PC-9 (cell line): ENCODE measurements at regions not wholly inside any gene's neighbourhood (a gene's known extent, or its start where the extent isn't known, plus 50 kb on each side); places are given as distances from the start of the nearest gene placed in this dataset.
"Not testable (repeated sequence)": the region's sequence is repeated elsewhere in the genome, so short reads cannot be mapped to it uniquely, and the experiment has no call there.

Experiments used
- BruUV-seq: library from RNA; stranded (reverse); fragments of 400-500 nt; replicated peaks from 2 replicates; lab custom pipeline; 2021; lab: Mats Ljungman, UMichigan
- CTCF ChIA-PET: fragments of 300-600 bp; sonication (Branson Sonifier 250); formaldehyde crosslinking; loops from one replicate; lab custom pipeline; 2022; ENCODE audit warnings: antibody characterized with exemption; lab: Charles Lee
- POLR2A ChIA-PET: fragments of 300-600 bp; sonication (Branson Sonifier 250); formaldehyde crosslinking; loops from one replicate; lab custom pipeline; 2022; ENCODE audit warnings: antibody characterized with exemption; ENCODE audit not compliant: unreplicated experiment; lab: Charles Lee
- DNase-seq, 2 experiments: peaks; one replicate each; pipeline versions ENCODE4 v3.0.0 to v3.0.0-alpha.2; 2015 to 2022; ENCODE audit warnings: mixed read lengths in 1 of 2
- H2AFZ ChIP-seq: fragments of 200-600 bp; sonication (generic); 2 replicates; pipeline ENCODE4 v1.8.1; 2017; ENCODE audit warnings: antibody characterized with exemption
- H3F3A ChIP-seq: fragments of 200-600 bp; sonication (generic); 2 replicates; pipeline ENCODE4 v1.8.1; 2017; ENCODE audit warnings: antibody characterized with exemption, mild to moderate bottlenecking, low read depth; ENCODE audit not compliant: insufficient read depth
- H3K27ac ChIP-seq: fragments of 200-600 bp; sonication (generic); 2 replicates; pipeline ENCODE4 v1.6.1; 2016; ENCODE audit warnings: mixed run types
- H3K27me3 ChIP-seq: fragments of 200-600 bp; sonication (generic); 2 replicates; pipeline ENCODE4 v1.6.1; 2016; ENCODE audit warnings: low read depth, mixed run types; ENCODE audit not compliant: insufficient read depth
- H3K36me3 ChIP-seq: fragments of 200-600 bp; sonication (generic); 2 replicates; pipeline ENCODE4 v1.6.1; 2016; ENCODE audit warnings: low read depth, mixed run types
- H3K4me1 ChIP-seq: fragments of 200-600 bp; sonication (generic); replicated peaks from 2 replicates; pipeline ENCODE4 v1.6.1; 2016; ENCODE audit warnings: mixed run types; ENCODE audit not compliant: insufficient read depth
- H3K4me2 ChIP-seq: fragments of 200-600 bp; sonication (generic); 2 replicates; pipeline ENCODE4 v1.6.1; 2017; ENCODE audit warnings: mixed run types
- H3K4me3 ChIP-seq: fragments of 200-600 bp; sonication (generic); 2 replicates; pipeline ENCODE4 v1.6.1; 2016; ENCODE audit warnings: mixed run types
- H3K79me2 ChIP-seq: fragments of 200-600 bp; sonication (generic); 2 replicates; pipeline ENCODE4 v1.6.1; 2017; ENCODE audit warnings: low read depth, mixed run types
- H3K9me2 ChIP-seq: fragments of 200-600 bp; sonication (generic); 2 replicates; pipeline ENCODE4 v1.8.1; 2017; ENCODE audit warnings: mild to moderate bottlenecking; ENCODE audit not compliant: insufficient read depth
- H3K9me3 ChIP-seq: fragments of 200-600 bp; sonication (generic); 2 replicates; pipeline ENCODE4 v1.8.1; 2016; ENCODE audit warnings: low read depth; ENCODE audit not compliant: insufficient read depth
- H4K20me1 ChIP-seq: fragments of 200-600 bp; sonication (generic); 2 replicates; pipeline ENCODE4 v1.8.1; 2017; ENCODE audit not compliant: insufficient read depth
- CTCF ChIP-seq: fragments of 200-600 bp; sonication (generic); conservative IDR thresholded peaks from 2 replicates; pipeline ENCODE4 v1.6.1; 2017; ENCODE audit warnings: mixed run types, antibody characterized with exemption, mild to moderate bottlenecking, moderate library complexity
- EZH2 ChIP-seq: fragments of 200-600 bp; sonication (generic); IDR thresholded peaks from 2 replicates; pipeline ENCODE4 v1.8.0; 2017; ENCODE audit warnings: antibody characterized with exemption, low read depth
- intact Hi-C: fragments of 100-400 bp; cut with micrococcal nuclease; formaldehyde crosslinking; loops from one replicate; pipeline ENCODE4 v1.10.0; 2022; ENCODE audit not compliant: unreplicated experiment

- no peaks in the 10 kb centered on the region for H3K9me3 ChIP-seq
- H3K4me2 ChIP-seq = no peak overlapping the region
- no peaks in the 10 kb centered on the region for H3F3A ChIP-seq
- ChIA-PET CTCF (no interaction called here), POLR2A (no interaction called here)
- no peaks in the 10 kb centered on the region for H3K9me2 ChIP-seq
- no peak overlapping the region for H3K27ac ChIP-seq
- no TSS peak for BruUV-seq
- no peaks in the 10 kb centered on the region for H3K4me1 ChIP-seq
- H3K4me3 ChIP-seq = no peak overlapping the region
- DNase-seq = no peak
- no peaks in the 10 kb centered on the region for H3K27me3 ChIP-seq
- H4K20me1 ChIP-seq = no peaks in the 10 kb centered on the region
- intact Hi-C loops = no loop called here
- H2AFZ ChIP-seq = no peak overlapping the region
- no peaks in the 10 kb centered on the region for H3K79me2 ChIP-seq
- TF ChIP-seq CTCF (no peak), EZH2 (no peak)
- H3K36me3 ChIP-seq = no peaks in the 10 kb centered on the region
Measured at GRCh38 chr22:47862394-47862793, 1099.9 kb downstream of the TBC1D22A start.

GRCh38 chr22:47860907-47861306 is 1098.5 kb downstream of the TBC1D22A start:
- H3K9me2 ChIP-seq, H3K79me2 ChIP-seq, H4K20me1 ChIP-seq, H3K27ac ChIP-seq, H3K27me3 ChIP-seq, H3K4me3 ChIP-seq, H3F3A ChIP-seq, H3K4me1 ChIP-seq, intact Hi-C loops, POLR2A ChIA-PET, H3K36me3 ChIP-seq, H2AFZ ChIP-seq, DNase-seq, BruUV-seq, H3K9me3 ChIP-seq, H3K4me2 ChIP-seq: not testable (repeated sequence)
- CTCF ChIA-PET = interaction anchor here (0.5 kb wide), 1 partner anchor 13 kb away, joined by 6 read pairs; no protein-coding TSS in a partner anchor

DNA sequence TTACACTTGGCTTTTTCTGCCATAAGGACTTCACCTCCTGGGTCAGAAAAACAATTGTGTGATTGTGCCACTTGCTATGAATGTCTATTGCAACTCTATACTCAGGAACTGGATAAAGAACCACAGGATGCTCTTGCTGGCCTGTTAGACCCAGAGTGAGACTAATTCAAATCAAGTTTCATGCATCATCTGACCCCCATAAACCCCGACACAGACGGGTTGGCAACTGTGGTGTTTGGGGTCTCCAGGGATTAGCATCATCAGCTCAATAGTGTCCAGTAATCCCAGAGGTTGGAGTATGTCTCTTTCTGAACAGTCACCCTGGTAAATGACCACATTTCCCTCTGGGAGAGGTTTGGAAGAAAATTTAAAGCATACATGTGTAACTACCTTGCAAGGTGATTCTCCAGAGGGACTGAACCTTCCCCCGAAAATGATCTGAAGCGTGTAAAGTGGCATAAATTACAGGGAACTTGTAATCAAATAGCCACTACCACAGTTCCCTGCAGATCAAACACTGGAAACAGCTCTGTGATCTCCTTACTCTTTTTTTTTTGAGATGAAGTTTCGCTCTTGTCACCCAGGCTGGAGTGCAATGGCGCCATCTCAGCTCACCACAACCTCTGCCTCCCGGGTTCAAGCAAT is 1097.6 kb downstream of the TBC1D22A start:
- H3K4me3 ChIP-seq = no peak overlapping the region
- no peaks in the 10 kb centered on the region for H3K4me1 ChIP-seq
- no peak for DNase-seq
- no TSS peak for BruUV-seq
- no peak overlapping the region for H2AFZ ChIP-seq
- no peaks in the 10 kb centered on the region for H3K9me2 ChIP-seq
- intact Hi-C loops = no loop called here
- no peaks in the 10 kb centered on the region for H3K79me2 ChIP-seq
- H3K4me2 ChIP-seq = no peak overlapping the region
- no peak overlapping the region for H3K27ac ChIP-seq
- ChIA-PET POLR2A (no interaction called here), CTCF (interaction anchor here (0.5 kb wide), 1 partner anchor 185 kb away, joined by 4 read pairs; no protein-coding TSS in a partner anchor)
- no peaks in the 10 kb centered on the region for H3K9me3 ChIP-seq
- no peaks in the 10 kb centered on the region for H4K20me1 ChIP-seq
- H3K27me3 ChIP-seq = no peaks in the 10 kb centered on the region
- no peaks in the 10 kb centered on the region for H3K36me3 ChIP-seq
- TF ChIP-seq CTCF = no peak
- no peak for TF ChIP-seq EZH2
- no peaks in the 10 kb centered on the region for H3F3A ChIP-seq
